BLaER1 (cell line): ENCODE measurements at regions not wholly inside any gene's neighbourhood (a gene's known extent, or its start where the extent isn't known, plus 50 kb on each side); places are given as distances from the start of the nearest gene placed in this dataset.

Experiments
- H3K27ac ChIP-seq: shearing (Covaris generic); formaldehyde crosslinking; 2 replicates; pipeline ENCODE4 v1.8.1; 2022
- H3K27me3 ChIP-seq: shearing (Covaris generic); formaldehyde crosslinking; 2 replicates; pipeline ENCODE4 v1.8.1; 2022
- H3K36me3 ChIP-seq: shearing (Covaris generic); formaldehyde crosslinking; 2 replicates; pipeline ENCODE4 v1.8.1; 2022
- H3K4me1 ChIP-seq: shearing (Covaris generic); formaldehyde crosslinking; 2 replicates; pipeline ENCODE4 v1.8.1; 2022
- H3K4me2 ChIP-seq: shearing (Covaris generic); formaldehyde crosslinking; 2 replicates; pipeline ENCODE4 v1.8.1; 2022
- H3K4me3 ChIP-seq: shearing (Covaris generic); formaldehyde crosslinking; 2 replicates; pipeline ENCODE4 v1.8.1; 2022
- H3K9ac ChIP-seq: shearing (Covaris generic); formaldehyde crosslinking; 2 replicates; pipeline ENCODE4 v1.8.1; 2022
- H3K9me3 ChIP-seq: shearing (Covaris generic); formaldehyde crosslinking; 2 replicates; pipeline ENCODE4 v1.8.1; 2022
- H4K20me1 ChIP-seq: shearing (Covaris generic); formaldehyde crosslinking; 2 replicates; pipeline ENCODE4 v1.8.1; 2022
- Cebpa-rat ChIP-seq: shearing (Covaris generic); IDR thresholded peaks from 2 replicates; pipeline ENCODE4 v1.8.1; 2022

GRCh38 chr4:11904117-11904535 is 475.4 kb upstream of the HS3ST1 start:
- Histone ChIP-seq H3K4me3 (no peak overlapping the region), H3K4me1 (no peaks in the 10 kb centered on the region), H3K9me3 (no peaks in the 10 kb centered on the region), H3K36me3 (no peaks in the 10 kb centered on the region), H3K27ac (no peak overlapping the region), H3K27me3 (no peaks in the 10 kb centered on the region), H3K9ac (no peak overlapping the region), H4K20me1 (no peaks in the 10 kb centered on the region), H3K4me2 (no peak overlapping the region)
- TF ChIP-seq Cebpa-rat, result no peak

GRCh38 chr4:11901089-11901488 is 472.4 kb upstream of the HS3ST1 start:
- Histone ChIP-seq H3K9me3 (peaks cover 11% of the 10 kb centered on the region), H3K4me2 (no peak overlapping the region), H3K36me3 (no peaks in the 10 kb centered on the region), H3K9ac (no peak overlapping the region), H3K4me3 (no peak overlapping the region), H3K4me1 (no peaks in the 10 kb centered on the region), H3K27ac (no peak overlapping the region), H4K20me1 (no peaks in the 10 kb centered on the region), H3K27me3 (no peaks in the 10 kb centered on the region)
- TF ChIP-seq Cebpa-rat, result no peak

GRCh38 chr4:11900359-11900758 is 471.7 kb upstream of the HS3ST1 start:
- H3K9me3 ChIP-seq, result peaks cover 11% of the 10 kb centered on the region
- TF ChIP-seq Cebpa-rat, result no peak
- no peaks in the 10 kb centered on the region for H3K36me3 ChIP-seq
- no peak overlapping the region for H3K4me3 ChIP-seq
- no peaks in the 10 kb centered on the region for H3K27me3 ChIP-seq
- no peaks in the 10 kb centered on the region for H4K20me1 ChIP-seq
- H3K9ac ChIP-seq, result no peak overlapping the region
- H3K4me2 ChIP-seq, result no peak overlapping the region
- no peak overlapping the region for H3K27ac ChIP-seq
- no peaks in the 10 kb centered on the region for H3K4me1 ChIP-seq

- Histone ChIP-seq H3K36me3 (no peaks in the 10 kb centered on the region), H3K4me1 (no peaks in the 10 kb centered on the region), H3K4me3 (no peak overlapping the region), H3K9ac (no peak overlapping the region), H3K27me3 (no peaks in the 10 kb centered on the region), H3K4me2 (no peak overlapping the region), H4K20me1 (no peaks in the 10 kb centered on the region), H3K9me3 (peaks cover 11% of the 10 kb centered on the region), H3K27ac (no peak overlapping the region)
- no peak for TF ChIP-seq Cebpa-rat
Observed at GRCh38 chr4:11898796-11899195, 470.1 kb upstream of the HS3ST1 start.

GRCh38 chr4:11895766-11896165 is 467.1 kb upstream of the HS3ST1 start:
- no peak overlapping the region for H3K27ac ChIP-seq
- no peaks in the 10 kb centered on the region for H3K4me1 ChIP-seq
- peaks cover 11% of the 10 kb centered on the region for H3K9me3 ChIP-seq
- no peaks in the 10 kb centered on the region for H3K36me3 ChIP-seq
- no peak overlapping the region for H3K9ac ChIP-seq
- no peak overlapping the region for H3K4me3 ChIP-seq
- no peaks in the 10 kb centered on the region for H3K27me3 ChIP-seq
- no peak overlapping the region for H3K4me2 ChIP-seq
- H4K20me1 ChIP-seq, result no peaks in the 10 kb centered on the region
- no peak for TF ChIP-seq Cebpa-rat

- TF ChIP-seq Cebpa-rat, result no peak
- Histone ChIP-seq H3K27ac (no peak overlapping the region), H3K9me3 (peaks cover 11% of the 10 kb centered on the region), H3K4me2 (no peak overlapping the region), H4K20me1 (no peaks in the 10 kb centered on the region), H3K9ac (no peak overlapping the region), H3K36me3 (no peaks in the 10 kb centered on the region), H3K4me3 (no peak overlapping the region), H3K4me1 (no peaks in the 10 kb centered on the region), H3K27me3 (no peaks in the 10 kb centered on the region)
Observed at GRCh38 chr4:11894977-11895376, 466.3 kb upstream of the HS3ST1 start.

- Histone ChIP-seq H3K4me2 (no peak overlapping the region), H4K20me1 (no peaks in the 10 kb centered on the region), H3K9ac (no peak overlapping the region), H3K4me1 (no peaks in the 10 kb centered on the region), H3K36me3 (no peaks in the 10 kb centered on the region), H3K27me3 (no peaks in the 10 kb centered on the region), H3K4me3 (no peak overlapping the region), H3K27ac (no peak overlapping the region), H3K9me3 (peaks cover 11% of the 10 kb centered on the region)
- TF ChIP-seq Cebpa-rat, result no peak
Observed at GRCh38 chr4:11894221-11894620, 465.5 kb upstream of the HS3ST1 start.

- Histone ChIP-seq H3K27me3 (no peaks in the 10 kb centered on the region), H4K20me1 (no peaks in the 10 kb centered on the region), H3K27ac (no peak overlapping the region), H3K9me3 (no peaks in the 10 kb centered on the region), H3K36me3 (no peaks in the 10 kb centered on the region), H3K4me3 (no peak overlapping the region), H3K4me1 (no peaks in the 10 kb centered on the region), H3K4me2 (no peak overlapping the region), H3K9ac (no peak overlapping the region)
- TF ChIP-seq Cebpa-rat, result no peak
Observed at GRCh38 chr4:11889099-11889498, 460.4 kb upstream of the HS3ST1 start.

- Histone ChIP-seq H3K36me3 (no peaks in the 10 kb centered on the region), H3K4me3 (no peak overlapping the region), H3K9ac (no peak overlapping the region), H3K4me1 (no peaks in the 10 kb centered on the region), H3K27ac (no peak overlapping the region), H3K27me3 (no peaks in the 10 kb centered on the region), H3K4me2 (no peak overlapping the region), H3K9me3 (no peaks in the 10 kb centered on the region), H4K20me1 (no peaks in the 10 kb centered on the region)
- no peak for TF ChIP-seq Cebpa-rat
Observed at GRCh38 chr4:11881947-11882346, 453.3 kb upstream of the HS3ST1 start.

- Histone ChIP-seq H3K36me3 (no peaks in the 10 kb centered on the region), H3K27ac (no peak overlapping the region), H3K4me2 (no peak overlapping the region), H3K9me3 (peaks cover 4% of the 10 kb centered on the region), H3K27me3 (no peaks in the 10 kb centered on the region), H3K4me3 (no peak overlapping the region), H3K4me1 (no peaks in the 10 kb centered on the region), H4K20me1 (no peaks in the 10 kb centered on the region), H3K9ac (no peak overlapping the region)
- no peak for TF ChIP-seq Cebpa-rat
Observed at GRCh38 chr4:11881364-11881763, 452.7 kb upstream of the HS3ST1 start.

GRCh38 chr4:11878241-11878640 is 449.5 kb upstream of the HS3ST1 start:
- no peak for TF ChIP-seq Cebpa-rat
- Histone ChIP-seq H3K27ac (no peak overlapping the region), H3K4me3 (no peak overlapping the region), H4K20me1 (no peaks in the 10 kb centered on the region), H3K9me3 (peaks cover 13% of the 10 kb centered on the region), H3K36me3 (no peaks in the 10 kb centered on the region), H3K27me3 (no peaks in the 10 kb centered on the region), H3K4me1 (no peaks in the 10 kb centered on the region), H3K9ac (no peak overlapping the region), H3K4me2 (no peak overlapping the region)
